Peyer's patch (tissue), 4 donors: ENCODE measurements at regions not wholly inside any gene's neighbourhood (a gene's known extent, or its start where the extent isn't known, plus 50 kb on each side); places are given as distances from the start of the nearest gene placed in this dataset.
"Not testable (repeated sequence)": the region's sequence is repeated elsewhere in the genome, so short reads cannot be mapped to it uniquely, and the experiment has no call there.

ENCODE experiments used
- POLR2A ChIP-seq, 2 donors: fragments of 450-650 bp; IDR thresholded peaks; one replicate each; pipeline ENCODE4 v1.5.1; 2017; ENCODE audit warnings: antibody characterized with exemption in 2 of 2, mild to moderate bottlenecking in 2 of 2, moderate library complexity in 2 of 2
- TF ChIP-seq, protein P1 (sequence below), 6 experiments: fragments of 450-650 bp in 4 of 6; fragments of 200-600 bp in 2 of 6; sonication (generic) in 1 of 6; IDR thresholded peaks; one replicate each; pipeline ENCODE4 v1.5.1; 2017 to 2019; ENCODE audit warnings: antibody characterized with exemption in 6 of 6, mild to moderate bottlenecking in 3 of 6, moderate library complexity in 1 of 6

DNA sequence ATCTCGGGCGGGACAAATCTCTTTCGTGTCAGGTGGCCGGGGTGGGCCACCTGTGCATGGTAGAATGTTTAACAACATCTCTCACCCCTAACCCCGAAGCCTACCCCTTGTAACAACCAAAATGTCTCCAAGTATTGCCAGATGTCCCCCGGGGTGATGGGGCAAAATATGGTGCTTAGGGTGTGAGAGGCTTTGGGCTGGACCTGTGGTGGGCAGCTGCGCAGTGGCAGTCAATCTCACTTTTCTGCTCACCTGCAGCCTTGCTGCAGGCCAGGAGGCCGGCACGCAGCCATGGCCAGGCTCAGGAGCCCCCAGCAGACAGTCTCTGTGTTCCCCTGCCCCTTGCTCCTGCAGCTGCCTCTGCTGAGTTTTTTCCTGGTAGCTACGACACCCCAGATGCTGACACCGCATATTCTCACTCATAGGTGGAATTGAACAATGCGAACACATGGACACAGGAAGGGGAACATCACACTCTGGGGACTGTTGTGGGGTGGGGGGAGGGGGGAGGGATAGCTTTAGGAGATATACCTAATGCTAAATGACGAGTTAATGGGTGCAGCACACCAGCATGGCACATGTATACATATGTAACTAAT lies 265.5 kb downstream of the NPHP4 start:
- TF ChIP-seq, protein P1, sequence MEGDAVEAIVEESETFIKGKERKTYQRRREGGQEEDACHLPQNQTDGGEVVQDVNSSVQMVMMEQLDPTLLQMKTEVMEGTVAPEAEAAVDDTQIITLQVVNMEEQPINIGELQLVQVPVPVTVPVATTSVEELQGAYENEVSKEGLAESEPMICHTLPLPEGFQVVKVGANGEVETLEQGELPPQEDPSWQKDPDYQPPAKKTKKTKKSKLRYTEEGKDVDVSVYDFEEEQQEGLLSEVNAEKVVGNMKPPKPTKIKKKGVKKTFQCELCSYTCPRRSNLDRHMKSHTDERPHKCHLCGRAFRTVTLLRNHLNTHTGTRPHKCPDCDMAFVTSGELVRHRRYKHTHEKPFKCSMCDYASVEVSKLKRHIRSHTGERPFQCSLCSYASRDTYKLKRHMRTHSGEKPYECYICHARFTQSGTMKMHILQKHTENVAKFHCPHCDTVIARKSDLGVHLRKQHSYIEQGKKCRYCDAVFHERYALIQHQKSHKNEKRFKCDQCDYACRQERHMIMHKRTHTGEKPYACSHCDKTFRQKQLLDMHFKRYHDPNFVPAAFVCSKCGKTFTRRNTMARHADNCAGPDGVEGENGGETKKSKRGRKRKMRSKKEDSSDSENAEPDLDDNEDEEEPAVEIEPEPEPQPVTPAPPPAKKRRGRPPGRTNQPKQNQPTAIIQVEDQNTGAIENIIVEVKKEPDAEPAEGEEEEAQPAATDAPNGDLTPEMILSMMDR (IDR thresholded peaks at IDR 0.05), result not testable (repeated sequence)
- TF ChIP-seq POLR2A (IDR thresholded peaks at IDR 0.05), result not testable (repeated sequence)
